PC-9 (cell line): ENCODE measurements at regions not wholly inside any gene's neighbourhood (a gene's known extent, or its start where the extent isn't known, plus 50 kb on each side); places are given as distances from the start of the nearest gene placed in this dataset.

Experiments
- CTCF ChIP-seq: fragments of 200-600 bp; sonication (generic); conservative IDR thresholded peaks from 2 replicates; pipeline ENCODE4 v1.6.1; 2017; ENCODE audit warnings: mixed run types, antibody characterized with exemption, mild to moderate bottlenecking, moderate library complexity
- EZH2 ChIP-seq: fragments of 200-600 bp; sonication (generic); IDR thresholded peaks from 2 replicates; pipeline ENCODE4 v1.8.0; 2017; ENCODE audit warnings: antibody characterized with exemption, low read depth

- no peak for TF ChIP-seq CTCF
- TF ChIP-seq EZH2 = no peak
Measured at GRCh38 chr12:115507951-115508722, 769.4 kb downstream of the MED13L start.
